ENCODE measurements at regions not wholly inside any gene's neighbourhood (a gene's known extent, or its start where the extent isn't known, plus 50 kb on each side); places are given as distances from the start of the nearest gene placed in this dataset.

DNA sequence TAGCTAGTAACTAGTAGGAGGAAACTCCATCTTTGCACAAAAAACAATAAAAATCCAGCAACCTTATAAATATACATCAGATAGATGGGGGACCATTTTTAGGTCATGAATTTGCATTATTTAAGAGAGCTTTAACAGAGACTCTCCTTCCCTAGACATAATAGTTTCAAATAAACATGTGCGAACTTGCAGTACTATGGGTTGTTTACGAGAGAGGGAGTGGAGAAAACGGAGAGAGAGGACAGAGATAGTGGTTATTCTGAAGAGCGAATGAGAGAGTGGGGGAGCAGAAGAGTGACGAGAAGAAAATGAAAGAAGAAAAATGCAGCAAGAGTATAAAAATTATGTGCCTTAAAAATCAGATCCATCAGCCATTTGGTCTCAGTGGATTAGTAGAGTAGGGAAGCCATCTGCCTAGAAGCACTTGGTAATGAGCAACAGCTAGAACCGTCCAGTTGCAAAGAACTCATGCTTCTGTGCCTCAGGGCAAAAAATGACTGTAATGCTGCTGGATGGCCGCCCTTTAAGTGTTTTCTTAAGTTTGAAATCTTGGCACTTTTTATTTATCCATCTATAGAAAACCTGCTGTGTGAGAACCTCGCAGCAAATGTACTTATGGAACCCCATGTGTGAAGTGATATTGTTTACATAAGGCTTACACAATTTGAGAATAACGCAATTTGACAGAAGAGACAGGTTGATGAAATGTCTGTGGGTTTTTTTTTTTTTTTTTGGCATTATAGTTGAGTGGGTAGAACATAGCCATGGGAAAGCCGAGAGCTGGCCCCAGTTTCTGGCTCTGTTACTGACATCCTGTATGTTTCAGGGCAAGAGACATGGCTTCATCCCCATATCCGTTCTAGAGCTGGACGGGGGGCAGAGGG lies 95.6 kb upstream of the ZNF608 start:
- no peak overlapping the region for H3K4me3 ChIP-seq
- H3K36me3 ChIP-seq (ENCODE audit: low read depth): no peaks in the 10 kb centered on the region
- H3K4me1 ChIP-seq (ENCODE audit: low read depth): no peaks in the 10 kb centered on the region
- no peak for DNase-seq
- ATAC-seq: no peak
- H3K9me3 ChIP-seq: no peaks in the 10 kb centered on the region
- intact Hi-C loops (cut with DNase I, micrococcal nuclease): no loop called here
- no peak for TF ChIP-seq CTCF (IDR thresholded peaks at IDR 0.05)

DNA sequence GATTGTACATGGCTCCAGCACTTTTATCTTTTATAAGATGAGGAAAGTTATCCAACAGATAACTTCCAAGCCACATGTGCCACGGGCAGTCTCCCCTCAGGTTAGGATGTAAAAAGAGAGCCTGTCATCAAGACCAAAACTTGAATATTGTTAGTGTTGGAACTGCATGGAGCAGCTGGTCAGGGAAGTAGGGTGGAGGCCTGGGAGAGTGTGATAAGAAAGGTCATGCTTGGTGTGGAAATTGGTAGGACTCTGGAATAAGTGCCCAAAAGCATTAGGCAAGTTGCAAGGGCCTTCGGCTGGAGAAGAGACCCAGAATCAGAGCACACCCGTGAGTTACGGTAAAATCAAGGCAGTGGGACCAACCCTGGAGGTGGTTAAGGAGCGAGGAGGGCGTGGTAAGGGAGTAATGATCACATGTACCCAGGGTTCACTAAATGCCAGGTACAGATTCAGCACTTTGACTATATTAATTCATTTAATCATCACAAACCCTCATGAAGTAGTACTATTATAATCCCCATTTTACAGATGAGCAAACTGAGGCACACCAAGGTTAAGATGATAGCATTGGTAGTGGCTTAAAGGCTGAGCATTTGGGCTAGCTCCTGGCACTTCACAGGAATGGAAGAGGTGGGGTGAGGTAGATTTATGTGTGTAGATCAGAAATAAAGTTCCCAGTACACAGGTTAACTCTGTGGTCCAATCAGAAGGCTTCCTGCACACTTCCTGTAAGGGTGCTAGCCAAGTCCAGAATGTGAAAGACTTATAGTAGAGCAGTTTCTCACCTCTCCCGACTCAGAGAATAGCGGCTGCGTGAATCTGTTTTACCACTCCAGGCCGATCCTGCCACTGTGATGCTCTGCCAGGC lies 96.5 kb upstream of the ZNF608 start:
- ATAC-seq: peak; percentile 31
- Histone ChIP-seq H3K9me3 (no peaks in the 10 kb centered on the region), H3K4me3 (no peak overlapping the region), H3K4me1 (ENCODE audit: low read depth) (no peaks in the 10 kb centered on the region), H3K36me3 (ENCODE audit: low read depth) (no peaks in the 10 kb centered on the region)
- no peak for TF ChIP-seq CTCF (IDR thresholded peaks at IDR 0.05)
- intact Hi-C loops (cut with DNase I, micrococcal nuclease): no loop called here
- DNase-seq: no peak

DNA sequence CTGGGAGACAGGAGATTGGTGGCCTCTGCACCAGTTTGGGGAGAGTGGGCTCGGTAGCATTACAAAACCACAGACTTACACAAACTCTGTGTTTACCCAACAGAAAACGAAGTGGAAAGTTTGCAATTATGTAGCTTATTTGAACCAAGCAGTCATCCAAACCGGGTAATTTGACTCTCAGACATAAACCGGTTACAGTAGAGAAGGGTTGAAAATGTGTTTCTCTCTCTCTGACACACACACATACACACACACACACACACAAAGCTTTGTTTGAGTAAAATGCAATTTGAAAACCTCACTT lies 97.1 kb upstream of the ZNF608 start:
- no peak for ATAC-seq
- intact Hi-C loops (cut with DNase I, micrococcal nuclease): no loop called here
- no peak for TF ChIP-seq CTCF (IDR thresholded peaks at IDR 0.05)

DNA sequence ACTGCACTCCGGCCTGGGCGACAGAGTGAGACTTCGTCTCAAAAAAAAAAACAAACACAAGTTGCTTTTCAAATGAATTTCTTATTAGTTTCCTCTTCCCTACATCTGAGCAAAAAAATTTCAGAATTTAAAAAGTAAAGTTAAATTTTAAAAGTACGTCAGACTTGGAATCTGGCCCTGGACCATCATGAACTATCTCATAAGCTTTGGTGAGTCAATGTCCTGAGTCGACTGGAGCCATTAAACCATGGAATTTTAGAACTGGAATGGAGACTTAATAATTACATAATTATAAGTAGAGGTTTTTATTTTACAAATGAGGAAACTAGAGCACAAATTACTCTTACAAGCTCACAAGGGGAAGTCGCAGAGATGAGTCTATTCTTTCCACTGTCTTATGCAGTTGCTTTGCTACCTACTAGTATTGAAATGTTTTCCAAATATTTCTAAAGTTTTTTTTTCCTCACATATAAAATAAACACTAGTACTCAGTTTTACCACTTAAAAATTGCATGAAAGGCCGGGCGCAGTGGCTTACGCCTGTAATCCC lies 98.0 kb upstream of the ZNF608 start:
- DNase-seq: no peak
- ATAC-seq: no peak
- no peaks in the 10 kb centered on the region for H3K9me3 ChIP-seq
- H3K4me1 ChIP-seq (ENCODE audit: low read depth): no peaks in the 10 kb centered on the region
- H3K4me3 ChIP-seq: no peak overlapping the region
- no peaks in the 10 kb centered on the region for H3K36me3 ChIP-seq (ENCODE audit: low read depth)
- TF ChIP-seq CTCF (IDR thresholded peaks at IDR 0.05): no peak
- intact Hi-C loops (cut with DNase I, micrococcal nuclease): no loop called here

More for the DNA sequence above, 97.1 kb upstream of the ZNF608 start:
- Histone ChIP-seq H3K4me1 (ENCODE audit: low read depth) (no peaks in the 10 kb centered on the region), H3K9me3 (no peaks in the 10 kb centered on the region), H3K36me3 (ENCODE audit: low read depth) (no peaks in the 10 kb centered on the region), H3K4me3 (no peak overlapping the region)
- DNase-seq: no peak

- H3K9me3 ChIP-seq: no peaks in the 10 kb centered on the region
- DNase-seq: no peak
- TF ChIP-seq CTCF (IDR thresholded peaks at IDR 0.05): no peak
- no peak for ATAC-seq
- intact Hi-C loops (cut with DNase I, micrococcal nuclease): no loop called here
- no peaks in the 10 kb centered on the region for H3K36me3 ChIP-seq (ENCODE audit: low read depth)
- H3K4me3 ChIP-seq: no peak overlapping the region
- H3K4me1 ChIP-seq (ENCODE audit: low read depth): no peaks in the 10 kb centered on the region
These were observed 101.5 kb upstream of the ZNF608 start for GRCh38 chr5:124847907-124848306.

Data from mucosa of descending colon (tissue), 3 donors.